Ramos (cell line): ENCODE measurements at regions not wholly inside any gene's neighbourhood (a gene's known extent, or its start where the extent isn't known, plus 50 kb on each side); places are given as distances from the start of the nearest gene placed in this dataset.
"Not testable (repeated sequence)": the region's sequence is repeated elsewhere in the genome, so short reads cannot be mapped to it uniquely, and the experiment has no call there.

ENCODE experiments used
- in situ Hi-C: fragments of 300-500 bp; cut with MboI; formaldehyde crosslinking; loops from one replicate; pipeline ENCODE4 v1.14.3; 2022; ENCODE audit warnings: low sequenced_read_pairs; ENCODE audit not compliant: unreplicated experiment

DNA sequence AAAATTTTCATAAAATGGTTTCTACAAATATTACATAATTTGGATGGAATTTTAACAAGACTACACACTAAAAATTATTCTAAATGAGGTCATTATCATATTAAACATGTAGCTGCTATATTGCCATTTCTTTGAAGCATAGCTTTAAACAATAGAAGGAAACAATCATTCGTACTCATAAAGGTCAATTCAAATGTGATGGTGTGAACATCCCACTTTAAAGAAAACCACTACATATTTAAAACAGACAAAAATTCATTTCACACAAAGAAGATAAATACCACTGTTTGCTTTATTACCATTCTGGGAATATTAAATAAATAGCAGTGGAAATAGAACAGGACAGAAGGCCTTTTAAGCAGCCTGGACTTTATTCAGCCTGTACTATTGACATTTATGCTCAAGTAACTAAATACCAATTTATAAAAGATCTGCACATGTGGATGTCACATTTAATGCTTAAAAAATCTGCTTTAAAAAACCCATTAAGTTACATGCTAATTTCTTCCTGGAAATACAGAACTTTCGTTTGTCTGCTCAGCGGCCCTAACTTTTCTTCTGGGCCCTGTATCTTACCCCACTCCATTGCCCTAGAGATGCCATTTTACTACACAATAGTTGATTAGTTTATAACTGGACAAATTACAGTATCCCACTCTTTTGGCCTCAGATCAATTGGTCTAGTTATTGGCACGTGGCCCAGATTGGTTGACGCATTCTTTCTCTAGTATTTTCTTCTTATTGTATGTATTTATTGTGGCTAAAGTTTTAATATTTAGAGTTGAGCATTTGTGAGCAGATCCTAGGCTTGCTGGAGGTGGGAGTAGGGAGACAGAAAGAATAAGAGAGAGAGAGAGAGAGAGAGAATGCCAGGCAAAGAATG lies 215.1 kb upstream of the SPRY2 start:
- in situ Hi-C loops: no loop called here

DNA sequence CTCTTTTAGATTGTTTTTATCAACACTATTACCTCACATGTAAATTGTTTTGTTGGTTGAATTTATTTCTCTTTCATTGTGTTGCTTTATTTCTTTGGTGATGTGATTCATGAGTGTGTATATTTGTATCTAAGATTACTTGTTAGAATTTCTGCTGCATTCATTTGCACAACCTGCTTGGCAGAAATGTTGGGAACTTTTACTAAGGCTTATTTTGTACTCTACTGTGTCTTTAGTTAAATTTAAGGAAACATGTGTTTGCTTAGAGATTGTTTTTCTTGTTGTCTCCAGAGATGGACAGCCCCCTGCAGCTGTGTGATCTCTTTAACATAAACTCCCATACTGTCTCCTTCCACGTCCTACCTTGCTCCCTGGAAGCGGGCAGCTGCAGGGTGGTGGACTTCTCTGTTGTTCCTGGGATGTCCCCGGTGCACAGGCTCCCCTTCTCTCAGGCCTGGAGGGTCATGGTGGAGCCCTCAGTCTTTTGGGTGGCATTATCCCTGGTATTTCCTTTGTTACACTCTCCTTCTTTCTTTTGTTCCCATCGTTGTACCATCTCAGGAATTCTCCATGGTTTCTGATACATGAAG lies 212.0 kb upstream of the SPRY2 start:
- in situ Hi-C loops: no loop called here

- in situ Hi-C loops: no loop called here
Measured at GRCh38 chr13:80551650-80552497, 210.9 kb upstream of the SPRY2 start.

DNA sequence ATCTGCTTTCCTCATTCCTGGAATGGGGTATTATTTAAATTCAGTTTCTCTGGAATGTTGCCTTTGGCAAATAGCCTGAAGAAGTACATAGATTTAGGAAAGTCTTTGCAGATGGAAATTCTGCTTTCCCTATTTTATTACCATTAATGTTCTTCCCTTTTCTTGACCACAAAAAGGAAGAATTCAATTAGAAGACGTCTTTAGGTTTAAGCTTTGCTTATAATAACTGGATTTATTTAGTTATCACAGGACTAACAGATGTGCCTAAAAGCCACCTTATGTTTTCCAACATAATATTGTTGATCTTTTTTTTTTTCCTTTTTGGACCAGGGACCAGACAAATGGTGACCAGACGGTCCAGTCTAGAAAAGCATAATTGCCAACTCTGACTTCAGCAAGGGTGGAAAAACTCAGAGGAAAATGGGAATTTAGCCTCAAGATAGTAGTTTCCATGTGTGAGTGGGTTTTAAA lies 210.1 kb upstream of the SPRY2 start:
- in situ Hi-C loops: no loop called here

GRCh38 chr13:80548915-80549314 lies 208.0 kb upstream of the SPRY2 start:
- in situ Hi-C loops: no loop called here

DNA sequence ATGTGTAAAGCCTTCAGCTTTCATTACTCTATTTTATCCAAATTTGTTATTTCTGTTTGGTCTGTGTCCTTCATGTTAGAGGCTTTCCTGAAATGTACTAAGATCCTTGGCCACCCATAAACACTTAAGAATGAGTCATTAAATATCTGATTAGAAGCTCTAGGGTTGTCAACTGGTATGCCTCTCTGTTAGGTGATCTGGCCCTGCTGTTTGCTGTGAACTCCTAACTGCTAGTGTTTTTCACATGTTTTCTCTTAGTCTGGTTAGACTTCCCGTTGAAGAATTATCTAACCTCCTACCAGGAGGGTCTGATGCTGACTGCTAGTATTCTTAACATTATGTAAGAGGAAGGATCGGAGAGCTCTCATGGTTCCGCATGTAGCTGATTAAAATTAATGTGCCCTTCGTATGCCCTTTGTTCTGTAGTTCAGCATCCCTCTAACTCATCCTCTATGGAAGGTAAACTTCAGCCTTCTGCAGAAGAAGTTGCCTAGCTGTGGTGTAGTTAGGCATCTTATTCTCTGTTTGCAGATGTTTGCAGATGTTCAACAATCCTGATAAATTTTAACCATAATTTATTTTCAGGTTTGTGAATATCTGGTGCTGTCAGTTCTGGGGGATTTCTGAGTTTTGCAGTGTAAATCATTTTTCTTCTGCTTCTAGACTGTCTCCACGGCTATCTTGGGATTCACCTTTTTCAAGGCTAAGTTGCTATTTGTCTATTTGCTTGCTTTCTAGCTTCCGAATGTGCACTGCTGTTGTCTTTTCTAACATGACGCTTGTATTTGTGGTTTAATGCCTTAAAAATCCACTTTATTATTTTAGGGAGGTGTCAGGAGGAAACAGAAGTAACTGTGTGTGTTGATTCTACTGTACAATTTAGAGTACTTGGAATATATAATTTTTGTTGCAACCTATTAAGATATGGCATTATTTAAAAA lies 207.2 kb upstream of the SPRY2 start:
- in situ Hi-C loops: no loop called here

GRCh38 chr13:80547341-80547740 lies 206.4 kb upstream of the SPRY2 start:
- in situ Hi-C loops: no loop called here

GRCh38 chr13:80533175-80533574 lies 192.2 kb upstream of the SPRY2 start:
- in situ Hi-C loops: no loop called here

GRCh38 chr13:80530902-80531301 lies 190.0 kb upstream of the SPRY2 start:
- in situ Hi-C loops: no loop called here

- in situ Hi-C loops: no loop called here
Measured at GRCh38 chr13:80530191-80530590, 189.3 kb upstream of the SPRY2 start.

GRCh38 chr13:80529734-80530133 lies 188.8 kb upstream of the SPRY2 start:
- in situ Hi-C loops: no loop called here

- in situ Hi-C loops: no loop called here
Measured at GRCh38 chr13:80528733-80529132, 187.8 kb upstream of the SPRY2 start.

GRCh38 chr13:80527400-80527799 lies 186.5 kb upstream of the SPRY2 start:
- in situ Hi-C loops: no loop called here

DNA sequence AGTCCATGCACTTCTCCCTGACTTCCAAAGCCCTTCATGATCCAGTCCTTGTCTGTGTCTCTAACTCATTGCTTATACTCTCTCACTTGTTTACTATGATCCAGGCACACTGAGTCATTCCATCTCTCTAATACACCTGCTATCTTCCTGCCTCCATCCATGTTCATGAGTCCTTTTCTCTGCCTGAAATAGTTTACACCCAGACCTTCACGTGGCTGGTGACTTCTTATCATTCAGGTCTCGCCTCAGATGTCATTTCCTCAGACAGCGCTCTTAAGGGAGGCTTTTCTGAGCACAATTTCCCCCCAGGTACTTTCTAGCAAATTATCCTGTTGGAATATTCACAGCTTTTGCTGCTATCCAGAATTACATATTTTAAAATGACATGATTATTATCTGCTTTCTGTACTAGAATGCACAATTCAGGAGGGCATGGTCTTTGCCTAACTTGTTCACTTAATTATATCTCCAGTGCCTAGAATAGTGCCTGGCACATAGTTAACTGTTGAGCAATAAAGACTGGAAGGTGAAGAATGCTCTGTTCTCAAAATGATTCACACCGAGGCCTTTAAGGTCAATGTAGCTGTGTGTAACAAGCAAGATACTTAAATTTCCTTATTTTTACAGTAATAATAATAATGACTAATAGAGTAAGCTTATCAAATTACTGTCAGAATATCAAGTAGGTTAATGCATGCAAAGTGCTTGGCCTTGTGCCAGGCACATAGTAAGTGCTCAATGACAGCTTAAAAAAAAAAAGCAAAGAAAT lies 183.7 kb upstream of the SPRY2 start:
- in situ Hi-C loops: no loop called here

DNA sequence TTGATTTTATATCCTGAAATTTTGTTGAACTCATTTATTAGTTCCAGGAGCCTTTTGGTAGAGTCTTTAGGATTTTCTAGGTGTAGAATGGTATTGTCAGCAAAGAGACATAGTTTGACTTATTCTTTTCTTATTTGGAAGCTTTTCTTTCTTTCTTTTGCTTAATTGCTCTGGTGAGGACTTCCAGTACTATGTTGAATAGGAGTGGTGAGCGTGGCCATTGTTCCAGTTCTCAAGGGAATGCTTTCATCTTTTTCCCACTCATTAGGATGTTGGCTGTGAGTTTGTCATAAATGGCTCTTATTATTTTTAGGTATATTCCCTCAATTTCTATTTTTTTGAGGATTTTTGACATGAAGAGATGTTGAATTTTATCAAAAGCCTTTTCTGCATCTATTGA lies 182.2 kb upstream of the SPRY2 start:
- in situ Hi-C loops: no loop called here

DNA sequence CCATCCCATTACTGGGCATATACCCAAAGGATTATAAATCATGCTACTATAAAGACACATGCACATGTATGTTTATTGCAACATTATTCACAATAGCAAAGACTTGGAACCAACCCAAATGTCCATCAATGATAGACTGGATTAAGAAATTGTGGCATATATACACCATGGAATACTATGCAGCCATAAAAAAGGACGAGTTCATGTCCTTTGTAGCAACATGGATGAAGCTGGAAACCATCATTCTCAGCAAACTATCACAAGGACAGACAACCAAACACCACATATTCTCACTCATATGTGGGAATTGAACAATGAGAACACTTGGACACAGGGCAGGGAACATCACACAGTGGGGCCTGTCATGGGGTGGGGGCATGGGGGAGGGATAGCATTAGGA lies 181.5 kb upstream of the SPRY2 start:
- in situ Hi-C loops: not testable (repeated sequence)

GRCh38 chr13:80516818-80517348 lies 176.0 kb upstream of the SPRY2 start:
- in situ Hi-C loops: no loop called here

DNA sequence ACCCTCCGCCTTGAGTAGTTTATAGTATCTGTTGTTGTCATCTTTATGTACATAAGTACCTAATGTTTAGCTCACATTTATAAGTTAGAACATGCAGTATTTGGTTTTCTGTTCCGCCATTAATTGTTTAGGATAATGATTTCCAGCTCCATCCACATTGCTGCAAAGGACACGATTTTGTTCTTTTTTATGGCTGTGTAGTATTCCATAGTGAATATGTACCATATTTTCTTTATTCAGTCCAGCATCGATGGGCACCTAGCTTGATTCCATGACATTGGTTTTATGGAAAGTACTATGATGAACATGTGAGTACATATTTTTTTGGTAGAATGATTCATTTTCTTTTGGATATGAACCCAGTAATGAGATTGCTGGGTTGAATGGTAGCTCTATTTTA lies 174.4 kb upstream of the SPRY2 start:
- in situ Hi-C loops: no loop called here

GRCh38 chr13:80513196-80513595 lies 172.3 kb upstream of the SPRY2 start:
- in situ Hi-C loops: no loop called here
